ENCODE measurements at regions not wholly inside any gene's neighbourhood (a gene's known extent, or its start where the extent isn't known, plus 50 kb on each side); places are given as distances from the start of the nearest gene placed in this dataset.

DNA sequence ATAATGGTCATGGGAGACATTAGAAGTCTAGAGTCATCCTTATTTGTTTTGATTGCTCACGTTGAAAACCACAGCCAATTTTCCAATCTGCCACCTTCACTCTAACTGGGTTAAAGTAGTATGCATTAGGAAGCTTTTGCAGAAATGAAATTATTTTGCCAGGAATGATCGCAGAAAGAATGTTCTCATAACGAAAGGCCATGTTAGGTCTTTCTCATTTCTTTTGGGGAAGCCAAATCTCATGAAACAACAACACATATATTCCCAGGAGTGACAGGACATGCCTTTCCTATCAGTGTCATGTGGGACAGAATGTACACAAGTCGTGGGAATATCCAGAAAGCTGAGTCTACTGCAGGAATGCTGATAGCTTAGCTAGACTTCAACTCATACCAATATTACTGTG, 386.3 kb downstream of the AASDHPPT start:
- Histone ChIP-seq H3K9me3 (no peaks in the 10 kb centered on the region), H3K27me3 (replicated peaks; ENCODE audit: insufficient read depth) (no peaks in the 10 kb centered on the region), H3K36me3 (no peaks in the 10 kb centered on the region), H3K27ac (no peak overlapping the region), H3K4me3 (no peak overlapping the region), H3K4me1 (replicated peaks) (no peaks in the 10 kb centered on the region)
- no peak for DNase-seq (ENCODE audit: low spot score)
- 48% methylated on average over 4 of the region's 4 CpGs for WGBS
- TF ChIP-seq POLR2AphosphoS5 (IDR thresholded peaks at IDR 0.05) (no peak), POLR2A (IDR thresholded peaks at IDR 0.05) (no peak)
- TF ChIP-seq, protein P1, sequence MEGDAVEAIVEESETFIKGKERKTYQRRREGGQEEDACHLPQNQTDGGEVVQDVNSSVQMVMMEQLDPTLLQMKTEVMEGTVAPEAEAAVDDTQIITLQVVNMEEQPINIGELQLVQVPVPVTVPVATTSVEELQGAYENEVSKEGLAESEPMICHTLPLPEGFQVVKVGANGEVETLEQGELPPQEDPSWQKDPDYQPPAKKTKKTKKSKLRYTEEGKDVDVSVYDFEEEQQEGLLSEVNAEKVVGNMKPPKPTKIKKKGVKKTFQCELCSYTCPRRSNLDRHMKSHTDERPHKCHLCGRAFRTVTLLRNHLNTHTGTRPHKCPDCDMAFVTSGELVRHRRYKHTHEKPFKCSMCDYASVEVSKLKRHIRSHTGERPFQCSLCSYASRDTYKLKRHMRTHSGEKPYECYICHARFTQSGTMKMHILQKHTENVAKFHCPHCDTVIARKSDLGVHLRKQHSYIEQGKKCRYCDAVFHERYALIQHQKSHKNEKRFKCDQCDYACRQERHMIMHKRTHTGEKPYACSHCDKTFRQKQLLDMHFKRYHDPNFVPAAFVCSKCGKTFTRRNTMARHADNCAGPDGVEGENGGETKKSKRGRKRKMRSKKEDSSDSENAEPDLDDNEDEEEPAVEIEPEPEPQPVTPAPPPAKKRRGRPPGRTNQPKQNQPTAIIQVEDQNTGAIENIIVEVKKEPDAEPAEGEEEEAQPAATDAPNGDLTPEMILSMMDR (IDR thresholded peaks at IDR 0.05), result no peak
- intact Hi-C loops (cut with DNase I), result no loop called here

DNA sequence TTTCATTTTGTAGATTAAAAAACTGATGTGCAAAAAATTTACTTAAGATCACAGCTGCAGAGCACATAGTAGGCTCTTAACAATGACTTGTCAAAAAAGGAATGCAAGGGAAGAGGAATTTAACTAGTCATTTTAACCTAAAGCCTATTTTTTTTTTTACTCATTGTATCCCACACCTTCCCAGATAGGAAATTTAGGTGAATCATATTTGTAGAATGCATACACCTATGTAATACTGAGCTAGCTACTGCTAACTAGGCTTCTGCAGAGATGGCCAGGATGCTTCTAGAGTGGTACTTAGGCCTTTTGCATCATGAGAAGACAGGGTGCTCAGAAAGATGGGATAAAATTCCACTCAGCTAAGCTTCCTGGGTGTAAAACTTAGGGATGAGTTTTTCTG, 387.3 kb downstream of the AASDHPPT start:
- H3K27me3 ChIP-seq (replicated peaks; ENCODE audit: insufficient read depth), result no peaks in the 10 kb centered on the region
- no peaks in the 10 kb centered on the region for H3K36me3 ChIP-seq
- H3K9me3 ChIP-seq, result no peaks in the 10 kb centered on the region
- TF ChIP-seq POLR2AphosphoS5 (IDR thresholded peaks at IDR 0.05) (no peak), POLR2A (IDR thresholded peaks at IDR 0.05) (no peak)
- TF ChIP-seq, protein P1 (IDR thresholded peaks at IDR 0.05), result no peak
- no peak overlapping the region for H3K4me3 ChIP-seq
- H3K4me1 ChIP-seq (replicated peaks), result no peaks in the 10 kb centered on the region
- no peak overlapping the region for H3K27ac ChIP-seq
- intact Hi-C loops (cut with DNase I), result no loop called here
- no peak for DNase-seq (ENCODE audit: low spot score)

DNA sequence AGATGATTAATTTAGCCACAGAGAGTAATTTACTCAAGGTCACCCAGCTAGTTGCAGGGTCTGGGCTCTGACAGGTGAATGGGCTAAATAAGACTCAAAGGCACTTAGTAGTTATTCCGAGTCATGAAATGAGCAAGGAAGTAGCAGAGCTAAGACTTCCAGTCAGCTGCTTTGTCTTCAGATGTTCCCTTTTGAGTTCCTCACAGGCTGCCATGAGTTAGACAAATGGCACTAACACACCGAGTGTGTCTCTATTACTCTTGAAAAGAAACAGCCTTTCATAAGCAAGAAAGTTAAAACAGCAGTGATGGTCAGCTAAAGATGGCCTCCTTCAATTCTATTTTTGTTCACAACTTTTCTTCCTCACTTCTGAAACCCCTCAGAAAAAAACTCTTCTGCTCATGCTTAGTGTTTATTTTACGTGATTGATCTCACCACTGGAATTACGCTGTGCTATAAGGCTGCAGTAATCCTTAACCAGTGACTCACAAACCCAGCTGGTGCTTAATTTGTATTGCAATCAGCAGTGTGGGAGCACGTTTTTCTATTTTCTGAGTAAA, 389.1 kb downstream of the AASDHPPT start:
- Histone ChIP-seq H3K4me1 (replicated peaks) (no peaks in the 10 kb centered on the region), H3K4me3 (no peak overlapping the region), H3K36me3 (no peaks in the 10 kb centered on the region), H3K27me3 (replicated peaks; ENCODE audit: insufficient read depth) (no peaks in the 10 kb centered on the region), H3K9me3 (no peaks in the 10 kb centered on the region), H3K27ac (no peak overlapping the region)
- TF ChIP-seq POLR2AphosphoS5 (IDR thresholded peaks at IDR 0.05), result no peak
- no peak for TF ChIP-seq POLR2A (IDR thresholded peaks at IDR 0.05)
- no peak for DNase-seq (ENCODE audit: low spot score)
- 33% methylated on average over 5 of the region's 5 CpGs for WGBS
- intact Hi-C loops (cut with DNase I), result no loop called here

DNA sequence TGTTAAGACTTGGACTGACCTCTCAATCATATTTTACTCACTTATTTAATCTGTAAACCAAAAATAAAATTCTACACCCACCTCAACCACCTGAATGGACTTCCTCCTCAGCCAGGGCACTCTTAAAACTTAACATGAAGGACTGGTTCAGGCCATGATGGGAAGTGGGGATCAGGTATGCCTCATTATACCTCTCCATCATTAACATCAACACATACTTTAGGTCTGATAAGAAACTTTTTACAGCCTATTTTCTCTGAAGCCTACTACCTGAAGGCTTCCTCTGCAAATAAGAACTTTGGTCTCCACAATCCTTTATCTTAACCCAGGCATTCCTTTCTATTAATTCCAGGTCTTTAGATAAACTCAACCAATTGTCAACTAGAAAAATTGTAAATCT, 390.0 kb downstream of the AASDHPPT start:
- no peaks in the 10 kb centered on the region for H3K4me1 ChIP-seq (replicated peaks)
- no peak for DNase-seq (ENCODE audit: low spot score)
- H3K9me3 ChIP-seq, result no peaks in the 10 kb centered on the region
- no peak overlapping the region for H3K4me3 ChIP-seq
- H3K27me3 ChIP-seq (replicated peaks; ENCODE audit: insufficient read depth), result no peaks in the 10 kb centered on the region
- no peaks in the 10 kb centered on the region for H3K36me3 ChIP-seq
- H3K27ac ChIP-seq, result no peak overlapping the region
- intact Hi-C loops (cut with DNase I), result no loop called here
- TF ChIP-seq POLR2AphosphoS5 (IDR thresholded peaks at IDR 0.05) (no peak), POLR2A (IDR thresholded peaks at IDR 0.05) (no peak)

DNA sequence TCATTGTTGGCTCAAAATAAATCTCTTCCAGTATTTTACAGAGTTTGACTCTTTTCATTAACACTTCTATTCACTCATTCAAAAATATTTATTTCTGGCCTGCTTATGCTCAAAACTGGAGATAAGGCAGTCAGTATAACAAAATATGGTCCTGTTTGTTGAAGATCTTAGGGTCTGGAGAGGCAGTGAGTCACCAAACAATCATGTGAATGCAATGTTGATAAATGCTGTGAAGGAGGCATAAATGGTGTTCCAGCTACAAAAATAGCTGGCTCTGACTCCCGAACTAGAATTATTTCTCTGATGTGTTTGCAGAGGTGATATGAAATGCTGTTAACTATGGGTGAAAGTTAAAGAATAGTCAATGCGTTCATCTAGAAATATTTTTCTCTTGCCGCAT, 390.6 kb downstream of the AASDHPPT start:
- no peak overlapping the region for H3K4me3 ChIP-seq
- no peak for DNase-seq (ENCODE audit: low spot score)
- intact Hi-C loops (cut with DNase I), result no loop called here
- no peak overlapping the region for H3K27ac ChIP-seq
- no peak for TF ChIP-seq POLR2AphosphoS5 (IDR thresholded peaks at IDR 0.05)
- TF ChIP-seq POLR2A (IDR thresholded peaks at IDR 0.05), result no peak
- TF ChIP-seq, protein P1 (IDR thresholded peaks at IDR 0.05), result no peak
- no peaks in the 10 kb centered on the region for H3K9me3 ChIP-seq
- H3K27me3 ChIP-seq (replicated peaks; ENCODE audit: insufficient read depth), result no peaks in the 10 kb centered on the region
- WGBS, result 68% methylated on average over 3 of the region's 3 CpGs
- no peaks in the 10 kb centered on the region for H3K36me3 ChIP-seq
- H3K4me1 ChIP-seq (replicated peaks), result no peaks in the 10 kb centered on the region

DNA sequence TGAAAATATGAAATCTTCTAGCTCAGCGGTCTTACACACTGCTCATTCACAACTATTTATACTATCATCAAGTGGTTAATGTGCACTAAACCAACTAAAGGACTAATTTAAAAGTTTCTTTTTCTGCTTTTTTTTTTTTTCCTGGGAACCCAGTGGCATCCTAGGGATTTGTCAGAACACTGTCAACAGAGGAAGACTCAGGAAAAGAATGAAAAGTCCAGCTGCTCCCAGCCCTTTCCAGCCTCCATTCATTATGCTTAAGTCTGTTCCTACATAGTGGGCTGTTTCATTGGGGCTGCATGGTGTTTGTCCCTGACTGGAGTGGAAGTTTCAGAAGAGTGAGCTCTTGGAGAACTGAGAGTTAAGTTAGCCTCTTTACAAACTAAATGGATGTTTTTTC, 391.1 kb downstream of the AASDHPPT start:
- Histone ChIP-seq H3K27ac (no peak overlapping the region), H3K36me3 (no peaks in the 10 kb centered on the region), H3K4me3 (no peak overlapping the region), H3K4me1 (replicated peaks) (no peaks in the 10 kb centered on the region), H3K27me3 (replicated peaks; ENCODE audit: insufficient read depth) (no peaks in the 10 kb centered on the region), H3K9me3 (no peaks in the 10 kb centered on the region)
- DNase-seq (ENCODE audit: low spot score), result no peak
- 95% methylated on average over 1 of the region's 1 CpG for WGBS
- intact Hi-C loops (cut with DNase I), result no loop called here
- no peak for TF ChIP-seq POLR2A (IDR thresholded peaks at IDR 0.05)
- TF ChIP-seq, protein P1 (IDR thresholded peaks at IDR 0.05), result no peak
- no peak for TF ChIP-seq POLR2AphosphoS5 (IDR thresholded peaks at IDR 0.05)

All from prostate gland (tissue), 2 donors.